GM06990 (cell line): ENCODE measurements at regions not wholly inside any gene's neighbourhood (a gene's known extent, or its start where the extent isn't known, plus 50 kb on each side); places are given as distances from the start of the nearest gene placed in this dataset.

ENCODE experiments used
- DNase-seq: peaks from one replicate; pipeline ENCODE4 v3.0.0-alpha.2; 2011; ENCODE audit not compliant: insufficient read length; ENCODE audit errors: extremely low read depth
- H3K27me3 ChIP-seq: replicated peaks from 2 replicates; pipeline ENCODE4 v1.6.0; 2011; ENCODE audit warnings: low read length; ENCODE audit not compliant: control insufficient read depth, insufficient read depth
- H3K36me3 ChIP-seq: 2 replicates; pipeline ENCODE4 v1.5.1; 2011; ENCODE audit warnings: low read length; ENCODE audit not compliant: control insufficient read depth, insufficient read depth
- H3K4me3 ChIP-seq: replicated peaks from 2 replicates; pipeline ENCODE4 v1.5.1; 2011; ENCODE audit warnings: low read depth, mild to moderate bottlenecking, control low read depth, low read length
- TF ChIP-seq, protein P1 (sequence below): IDR thresholded peaks from 2 replicates; pipeline ENCODE4 v1.5.1; 2011; ENCODE audit warnings: low read length, control low read depth, mild to moderate bottlenecking, inconsistent platforms; ENCODE audit not compliant: insufficient read depth, poor library complexity, severe bottlenecking

DNA sequence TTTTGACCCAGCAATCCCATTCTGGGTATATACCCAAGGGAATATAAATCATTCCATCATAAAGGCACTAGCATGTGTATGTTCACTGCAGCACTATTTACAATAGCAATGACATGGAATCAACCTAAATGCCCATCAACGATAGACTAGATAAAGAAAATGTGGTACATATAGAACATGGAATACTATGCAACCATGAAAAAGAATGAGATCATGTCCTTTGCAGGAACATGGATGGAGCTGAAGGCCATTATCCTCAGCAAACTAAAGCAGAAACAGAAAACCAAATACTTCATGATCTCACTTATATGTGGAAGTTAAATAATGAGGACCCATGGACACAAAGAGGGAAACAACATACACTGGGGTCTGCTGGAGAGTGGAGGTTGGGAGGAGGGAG, 58.0 kb upstream of the STARD3NL start:
- H3K27me3 ChIP-seq = no peaks in the 10 kb centered on the region
- DNase-seq = no peak
- no peaks in the 10 kb centered on the region for H3K36me3 ChIP-seq
- TF ChIP-seq, protein P1, sequence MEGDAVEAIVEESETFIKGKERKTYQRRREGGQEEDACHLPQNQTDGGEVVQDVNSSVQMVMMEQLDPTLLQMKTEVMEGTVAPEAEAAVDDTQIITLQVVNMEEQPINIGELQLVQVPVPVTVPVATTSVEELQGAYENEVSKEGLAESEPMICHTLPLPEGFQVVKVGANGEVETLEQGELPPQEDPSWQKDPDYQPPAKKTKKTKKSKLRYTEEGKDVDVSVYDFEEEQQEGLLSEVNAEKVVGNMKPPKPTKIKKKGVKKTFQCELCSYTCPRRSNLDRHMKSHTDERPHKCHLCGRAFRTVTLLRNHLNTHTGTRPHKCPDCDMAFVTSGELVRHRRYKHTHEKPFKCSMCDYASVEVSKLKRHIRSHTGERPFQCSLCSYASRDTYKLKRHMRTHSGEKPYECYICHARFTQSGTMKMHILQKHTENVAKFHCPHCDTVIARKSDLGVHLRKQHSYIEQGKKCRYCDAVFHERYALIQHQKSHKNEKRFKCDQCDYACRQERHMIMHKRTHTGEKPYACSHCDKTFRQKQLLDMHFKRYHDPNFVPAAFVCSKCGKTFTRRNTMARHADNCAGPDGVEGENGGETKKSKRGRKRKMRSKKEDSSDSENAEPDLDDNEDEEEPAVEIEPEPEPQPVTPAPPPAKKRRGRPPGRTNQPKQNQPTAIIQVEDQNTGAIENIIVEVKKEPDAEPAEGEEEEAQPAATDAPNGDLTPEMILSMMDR = no peak
- no peak overlapping the region for H3K4me3 ChIP-seq

GRCh38 chr7:38122501-38122900, 55.5 kb upstream of the STARD3NL start:
- DNase-seq = no peak
- Histone ChIP-seq H3K27me3 (no peaks in the 10 kb centered on the region), H3K4me3 (no peak overlapping the region), H3K36me3 (no peaks in the 10 kb centered on the region)
- TF ChIP-seq, protein P1 = no peak

DNA sequence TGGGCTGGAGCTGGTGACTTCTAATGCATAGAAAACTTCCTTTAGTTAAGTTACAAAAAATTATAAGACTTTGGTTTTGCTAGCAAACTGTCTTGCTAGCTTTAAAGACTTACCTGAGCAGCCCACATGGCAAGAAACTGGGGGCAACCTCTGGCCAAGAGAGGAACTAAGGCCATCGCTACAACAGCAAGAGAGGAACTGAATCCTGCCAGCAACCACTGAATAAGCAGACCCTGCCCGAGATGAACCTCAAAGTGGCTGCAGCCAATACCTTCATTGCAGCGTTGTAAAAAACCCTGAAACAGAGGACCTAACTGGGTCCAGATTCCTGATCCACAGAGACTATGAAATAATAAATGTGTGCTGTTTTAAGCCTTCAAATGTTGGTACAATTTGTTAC, 54.6 kb upstream of the STARD3NL start:
- TF ChIP-seq, protein P1 = no peak
- Histone ChIP-seq H3K27me3 (no peaks in the 10 kb centered on the region), H3K4me3 (no peak overlapping the region), H3K36me3 (no peaks in the 10 kb centered on the region)
- no peak for DNase-seq

DNA sequence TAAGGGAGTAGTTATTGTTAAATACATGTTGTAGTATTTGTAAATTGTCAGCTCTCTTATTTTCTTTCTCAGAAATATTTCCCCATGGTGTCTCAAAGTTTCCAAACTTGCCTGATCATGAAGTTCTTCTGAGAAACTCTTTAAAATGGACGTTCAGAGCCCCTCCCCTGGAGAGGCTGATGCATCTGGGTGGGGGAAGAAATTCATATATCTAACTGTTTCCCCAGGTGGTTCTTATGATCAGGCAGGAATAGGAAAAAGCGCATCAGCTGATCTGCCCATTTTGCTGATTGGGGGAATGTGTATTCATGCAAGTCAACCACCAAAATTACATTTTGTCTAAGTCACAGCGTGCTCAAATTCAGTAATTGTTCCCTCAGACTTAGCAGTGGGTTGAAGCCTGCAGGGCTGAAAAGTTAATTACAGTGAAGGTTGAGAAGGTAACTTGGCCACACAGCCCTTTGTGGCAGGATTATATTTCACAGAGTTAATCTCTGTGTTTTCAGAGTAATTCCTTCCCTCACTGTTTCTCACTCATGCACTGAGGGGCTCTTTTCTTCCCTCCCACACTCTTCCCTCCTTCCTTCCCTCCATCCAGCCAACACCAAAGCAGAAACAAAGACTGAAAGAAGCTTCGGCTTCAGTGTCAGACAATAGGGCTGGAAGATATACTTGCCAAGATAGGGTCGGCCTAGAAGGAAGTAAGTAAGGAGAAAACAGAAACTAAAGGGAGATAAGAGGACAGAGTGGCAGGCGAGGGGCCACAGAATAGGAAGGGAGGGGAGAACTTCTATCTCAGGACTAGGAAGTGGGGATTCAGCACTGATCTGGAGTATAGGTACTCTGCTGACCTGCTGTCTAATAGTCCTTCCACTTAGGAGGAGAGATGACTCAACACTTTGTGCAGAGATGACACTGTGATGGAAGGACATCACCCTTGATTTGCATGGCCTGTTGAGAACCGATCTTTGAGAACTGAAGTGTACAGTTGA, 50.5 kb upstream of the STARD3NL start:
- H3K27me3 ChIP-seq = no peaks in the 10 kb centered on the region
- TF ChIP-seq, protein P1 = no peak
- no peak overlapping the region for H3K4me3 ChIP-seq
- no peak for DNase-seq
- H3K36me3 ChIP-seq = no peaks in the 10 kb centered on the region
